ENCODE measurements at regions not wholly inside any gene's neighbourhood (a gene's known extent, or its start where the extent isn't known, plus 50 kb on each side); places are given as distances from the start of the nearest gene placed in this dataset.

DNA sequence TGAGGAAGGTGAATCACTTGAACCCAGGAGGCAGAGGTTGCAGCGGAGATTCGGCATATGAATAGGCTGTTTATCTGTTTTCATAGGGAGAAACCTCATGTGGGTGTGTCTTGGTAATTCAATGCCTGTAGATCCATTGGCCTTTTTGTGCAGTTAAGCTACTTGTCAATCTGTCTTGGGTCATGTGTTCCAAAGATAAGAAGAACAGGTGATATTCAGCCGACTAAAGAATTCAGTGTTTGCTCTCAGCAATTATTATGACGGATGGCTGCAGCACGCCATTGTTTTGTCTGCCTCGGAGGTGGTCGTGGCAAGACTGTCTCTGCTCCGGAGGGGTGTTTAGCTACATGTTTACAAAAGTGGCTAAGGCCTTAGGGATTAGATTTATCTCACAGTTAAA, 573.0 kb upstream of the PCDH9 start:
- Histone ChIP-seq H3K4me1 (no peaks in the 10 kb centered on the region), H3K9me3 (no peaks in the 10 kb centered on the region), H3K27me3 (replicated peaks; ENCODE audit: control insufficient read depth, insufficient read depth, low read length) (no peaks in the 10 kb centered on the region), H3K4me3 (ENCODE audit: low read depth, low read length) (no peak overlapping the region), H3K36me3 (ENCODE audit: control insufficient read depth, insufficient read depth, low read length) (no peaks in the 10 kb centered on the region)
- ChIA-PET CTCF (no interaction called here), POLR2A (no interaction called here)
- no peak for TF ChIP-seq CTCF (IDR thresholded peaks at IDR 0.05; ENCODE audit: insufficient read depth in 1 of 2, low read depth in 1 of 2, low read length in 1 of 2, severe bottlenecking in 1 of 2, unreplicated experiment in 1 of 2)
- Mint-ChIP-seq H3K27ac (ENCODE audit: unreplicated experiment) (no peak overlapping the region), H3K36me3 (ENCODE audit: insufficient read depth, unreplicated experiment) (no peaks in the 10 kb centered on the region), H3K9me3 (ENCODE audit: unreplicated experiment) (peaks cover 9% of the 10 kb centered on the region), H3K27me3 (ENCODE audit: insufficient read depth, unreplicated experiment) (no peaks in the 10 kb centered on the region), H3K4me1 (ENCODE audit: low read depth, unreplicated experiment) (peaks cover 7% of the 10 kb centered on the region), H3K4me3 (ENCODE audit: unreplicated experiment) (no peak overlapping the region)
- DNase-seq = peak in 1 of 2 experiments; percentile 14
- intact Hi-C loops (cut with micrococcal nuclease; ENCODE audit: unreplicated experiment) = loop anchor here (1.0 kb wide), 1 partner anchor 18 kb away; no protein-coding TSS in a partner anchor
- no TSS peak for BruUV-seq (replicated peaks)

DNA sequence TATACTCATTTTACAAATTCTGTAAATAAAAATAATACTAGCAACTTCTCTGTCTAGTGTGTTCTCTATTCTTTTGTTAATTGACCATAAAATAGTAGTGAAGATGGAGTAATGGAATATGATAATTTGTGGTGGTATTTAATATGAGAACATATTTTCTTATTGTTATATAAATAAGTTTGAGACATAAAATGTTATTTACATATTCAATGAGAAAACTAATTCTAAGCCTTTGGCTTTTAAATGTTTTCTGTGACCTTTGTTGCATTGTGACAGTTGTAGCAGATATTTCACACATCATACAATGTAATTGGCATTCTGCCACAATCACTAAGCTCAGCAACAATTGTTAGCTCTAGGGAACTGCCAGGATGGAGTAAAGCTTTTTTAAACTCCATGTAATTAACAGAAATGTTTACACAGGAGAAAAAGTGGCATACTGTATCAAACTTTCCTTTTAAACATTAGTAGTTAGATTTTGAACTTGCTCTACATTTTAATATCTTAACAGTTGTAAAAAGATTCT, 562.1 kb upstream of the PCDH9 start:
- no peaks in the 10 kb centered on the region for H3K27me3 ChIP-seq (replicated peaks; ENCODE audit: control insufficient read depth, insufficient read depth, low read length)
- H3K36me3 Mint-ChIP-seq (ENCODE audit: insufficient read depth, unreplicated experiment) = no peaks in the 10 kb centered on the region
- intact Hi-C loops (cut with micrococcal nuclease; ENCODE audit: unreplicated experiment) = no loop called here
- no peak overlapping the region for H3K27ac Mint-ChIP-seq (ENCODE audit: unreplicated experiment)
- no peaks in the 10 kb centered on the region for H3K9me3 Mint-ChIP-seq (ENCODE audit: unreplicated experiment)
- H3K36me3 ChIP-seq (ENCODE audit: control insufficient read depth, insufficient read depth, low read length) = no peaks in the 10 kb centered on the region
- BruUV-seq (replicated peaks) = no TSS peak
- H3K4me3 ChIP-seq (ENCODE audit: low read depth, low read length) = no peak overlapping the region
- no peaks in the 10 kb centered on the region for H3K27me3 Mint-ChIP-seq (ENCODE audit: insufficient read depth, unreplicated experiment)
- CTCF ChIA-PET = no interaction called here
- no peaks in the 10 kb centered on the region for H3K9me3 ChIP-seq
- POLR2A ChIA-PET = no interaction called here
- H3K4me1 Mint-ChIP-seq (ENCODE audit: low read depth, unreplicated experiment) = no peaks in the 10 kb centered on the region
- no peak overlapping the region for H3K4me3 Mint-ChIP-seq (ENCODE audit: unreplicated experiment)
- no peaks in the 10 kb centered on the region for H3K4me1 ChIP-seq
- DNase-seq = no peak
- TF ChIP-seq CTCF (IDR thresholded peaks at IDR 0.05; ENCODE audit: insufficient read depth in 1 of 2, low read depth in 1 of 2, low read length in 1 of 2, severe bottlenecking in 1 of 2, unreplicated experiment in 1 of 2) = no peak

- intact Hi-C loops (cut with micrococcal nuclease; ENCODE audit: unreplicated experiment) = no loop called here
- H3K36me3 Mint-ChIP-seq (ENCODE audit: insufficient read depth, unreplicated experiment) = no peaks in the 10 kb centered on the region
- H3K27ac Mint-ChIP-seq (ENCODE audit: unreplicated experiment) = no peak overlapping the region
- ChIA-PET POLR2A (no interaction called here), CTCF (no interaction called here)
- no TSS peak for BruUV-seq (replicated peaks)
- H3K4me1 Mint-ChIP-seq (ENCODE audit: low read depth, unreplicated experiment) = no peaks in the 10 kb centered on the region
- no peaks in the 10 kb centered on the region for H3K36me3 ChIP-seq (ENCODE audit: control insufficient read depth, insufficient read depth, low read length)
- no peaks in the 10 kb centered on the region for H3K9me3 Mint-ChIP-seq (ENCODE audit: unreplicated experiment)
- DNase-seq = no peak
- H3K4me3 Mint-ChIP-seq (ENCODE audit: unreplicated experiment) = no peak overlapping the region
- no peak for TF ChIP-seq CTCF (IDR thresholded peaks at IDR 0.05; ENCODE audit: insufficient read depth in 1 of 2, low read depth in 1 of 2, low read length in 1 of 2, severe bottlenecking in 1 of 2, unreplicated experiment in 1 of 2)
- H3K9me3 ChIP-seq = no peaks in the 10 kb centered on the region
- H3K27me3 Mint-ChIP-seq (ENCODE audit: insufficient read depth, unreplicated experiment) = no peaks in the 10 kb centered on the region
- H3K4me1 ChIP-seq = no peaks in the 10 kb centered on the region
- H3K27me3 ChIP-seq (replicated peaks; ENCODE audit: control insufficient read depth, insufficient read depth, low read length) = no peaks in the 10 kb centered on the region
- H3K4me3 ChIP-seq (ENCODE audit: low read depth, low read length) = no peak overlapping the region
These were observed 560.9 kb upstream of the PCDH9 start for GRCh38 chr13:67791047-67791446.

Data from Caco-2 (cell line).